ENCODE measurements at regions not wholly inside any gene's neighbourhood (a gene's known extent, or its start where the extent isn't known, plus 50 kb on each side); places are given as distances from the start of the nearest gene placed in this dataset.

GRCh38 chr13:22937241-22937640 is 243.5 kb upstream of the SGCG start:
- no peaks in the 10 kb centered on the region for H3K36me3 ChIP-seq (ENCODE audit: control insufficient read depth, insufficient read depth, low read length)
- TF ChIP-seq, protein P1, sequence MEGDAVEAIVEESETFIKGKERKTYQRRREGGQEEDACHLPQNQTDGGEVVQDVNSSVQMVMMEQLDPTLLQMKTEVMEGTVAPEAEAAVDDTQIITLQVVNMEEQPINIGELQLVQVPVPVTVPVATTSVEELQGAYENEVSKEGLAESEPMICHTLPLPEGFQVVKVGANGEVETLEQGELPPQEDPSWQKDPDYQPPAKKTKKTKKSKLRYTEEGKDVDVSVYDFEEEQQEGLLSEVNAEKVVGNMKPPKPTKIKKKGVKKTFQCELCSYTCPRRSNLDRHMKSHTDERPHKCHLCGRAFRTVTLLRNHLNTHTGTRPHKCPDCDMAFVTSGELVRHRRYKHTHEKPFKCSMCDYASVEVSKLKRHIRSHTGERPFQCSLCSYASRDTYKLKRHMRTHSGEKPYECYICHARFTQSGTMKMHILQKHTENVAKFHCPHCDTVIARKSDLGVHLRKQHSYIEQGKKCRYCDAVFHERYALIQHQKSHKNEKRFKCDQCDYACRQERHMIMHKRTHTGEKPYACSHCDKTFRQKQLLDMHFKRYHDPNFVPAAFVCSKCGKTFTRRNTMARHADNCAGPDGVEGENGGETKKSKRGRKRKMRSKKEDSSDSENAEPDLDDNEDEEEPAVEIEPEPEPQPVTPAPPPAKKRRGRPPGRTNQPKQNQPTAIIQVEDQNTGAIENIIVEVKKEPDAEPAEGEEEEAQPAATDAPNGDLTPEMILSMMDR (IDR thresholded peaks at IDR 0.05; ENCODE audit: insufficient read depth, low read depth, low read length), result no peak
- ChIA-PET POLR2A (no interaction called here), CTCF (no interaction called here)
- DNase-seq (ENCODE audit: low read depth), result no peak
- no peaks in the 10 kb centered on the region for H3K27me3 ChIP-seq (ENCODE audit: control insufficient read depth, insufficient read depth, low read length)
- no peak overlapping the region for H3K4me3 ChIP-seq (ENCODE audit: low read depth, low read length)

DNA sequence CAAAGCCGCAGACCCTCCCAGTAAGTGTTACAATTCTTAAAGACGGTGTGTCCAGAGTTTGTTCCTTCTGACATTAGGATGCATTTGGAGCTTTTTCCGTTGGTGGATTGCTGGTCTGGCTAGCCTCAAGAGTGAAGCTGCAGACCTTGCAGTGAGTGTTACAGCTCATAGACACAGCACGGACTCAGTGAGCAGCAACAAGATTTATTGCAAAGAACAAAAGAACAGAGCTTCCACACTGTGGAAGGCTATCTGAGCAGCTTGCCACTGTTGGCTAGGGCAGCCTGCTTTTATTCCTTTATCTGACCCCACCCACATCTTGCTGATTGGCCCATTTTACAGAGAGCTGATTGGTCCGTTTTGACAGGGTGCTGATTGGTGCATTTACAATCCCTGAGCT is 242.8 kb upstream of the SGCG start:
- POLR2A ChIA-PET, result no interaction called here
- Histone ChIP-seq H3K36me3 (ENCODE audit: control insufficient read depth, insufficient read depth, low read length) (no peaks in the 10 kb centered on the region), H3K27me3 (ENCODE audit: control insufficient read depth, insufficient read depth, low read length) (no peaks in the 10 kb centered on the region), H3K4me3 (ENCODE audit: low read depth, low read length) (no peak overlapping the region)
- no peak for DNase-seq (ENCODE audit: low read depth)
- CTCF ChIA-PET, result no interaction called here
- TF ChIP-seq, protein P1 (IDR thresholded peaks at IDR 0.05; ENCODE audit: insufficient read depth, low read depth, low read length), result no peak

- CTCF ChIA-PET, result interaction anchor here (0.7 kb wide), 1 partner anchor 146 kb away, joined by 5 read pairs; no protein-coding TSS in a partner anchor
- Histone ChIP-seq H3K4me3 (ENCODE audit: low read depth, low read length) (no peak overlapping the region), H3K27me3 (ENCODE audit: control insufficient read depth, insufficient read depth, low read length) (no peaks in the 10 kb centered on the region), H3K36me3 (ENCODE audit: control insufficient read depth, insufficient read depth, low read length) (no peaks in the 10 kb centered on the region)
- TF ChIP-seq, protein P1 (IDR thresholded peaks at IDR 0.05; ENCODE audit: insufficient read depth, low read depth, low read length), result no peak
- DNase-seq (ENCODE audit: low read depth), result no peak
- POLR2A ChIA-PET, result no interaction called here
These were observed 242.2 kb upstream of the SGCG start for GRCh38 chr13:22938576-22938975.

DNA sequence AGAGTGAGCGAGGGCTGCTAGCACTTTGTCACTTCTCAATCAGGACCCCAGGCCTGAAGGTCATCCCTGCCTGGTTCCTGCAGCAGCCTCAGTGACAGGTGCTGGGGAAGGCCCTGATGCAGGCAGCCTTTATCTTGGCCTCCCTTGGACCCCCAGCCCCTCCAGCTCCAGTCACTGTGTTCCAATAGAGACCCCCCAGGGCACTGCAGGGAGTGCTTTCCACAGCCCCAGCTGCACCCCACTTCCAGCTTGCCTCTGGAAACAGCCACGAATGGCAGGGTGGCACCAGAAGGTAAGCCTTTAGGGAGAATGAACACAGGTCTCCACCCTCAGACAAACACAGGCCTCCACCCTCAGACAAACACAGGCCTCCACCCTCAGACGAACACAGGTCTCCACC is 241.6 kb upstream of the SGCG start:
- CTCF ChIA-PET, result interaction anchor here (0.7 kb wide), 1 partner anchor 147 kb away, joined by 5 read pairs; no protein-coding TSS in a partner anchor

GRCh38 chr13:22940090-22940710 is 240.6 kb upstream of the SGCG start:
- Histone ChIP-seq H3K36me3 (ENCODE audit: control insufficient read depth, insufficient read depth, low read length) (no peaks in the 10 kb centered on the region), H3K27me3 (ENCODE audit: control insufficient read depth, insufficient read depth, low read length) (no peaks in the 10 kb centered on the region), H3K4me3 (ENCODE audit: low read depth, low read length) (no peak overlapping the region)
- TF ChIP-seq, protein P1 (IDR thresholded peaks at IDR 0.05; ENCODE audit: insufficient read depth, low read depth, low read length), result no peak
- DNase-seq (ENCODE audit: low read depth), result no peak
- ChIA-PET POLR2A (no interaction called here), CTCF (no interaction called here)

More for the DNA sequence above, 241.6 kb upstream of the SGCG start:
- DNase-seq (ENCODE audit: low read depth), result no peak
- Histone ChIP-seq H3K4me3 (ENCODE audit: low read depth, low read length) (no peak overlapping the region), H3K36me3 (ENCODE audit: control insufficient read depth, insufficient read depth, low read length) (no peaks in the 10 kb centered on the region), H3K27me3 (ENCODE audit: control insufficient read depth, insufficient read depth, low read length) (no peaks in the 10 kb centered on the region)
- TF ChIP-seq, protein P1 (IDR thresholded peaks at IDR 0.05; ENCODE audit: insufficient read depth, low read depth, low read length), result no peak
- POLR2A ChIA-PET, result no interaction called here

Data from BJ (cell line).